ENCODE measurements at regions not wholly inside any gene's neighbourhood (a gene's known extent, or its start where the extent isn't known, plus 50 kb on each side); places are given as distances from the start of the nearest gene placed in this dataset.

GRCh38 chr15:62691008-62691407 is 351.5 kb upstream of the TPM1 start:
- TF ChIP-seq CTCF (IDR thresholded peaks at IDR 0.05), result no peak
- no peak for TF ChIP-seq ZFX (IDR thresholded peaks at IDR 0.05; ENCODE audit: borderline replicate concordance)

All from 22Rv1 (cell line).